IMR-90 (cell line): ENCODE measurements at regions not wholly inside any gene's neighbourhood (a gene's known extent, or its start where the extent isn't known, plus 50 kb on each side); places are given as distances from the start of the nearest gene placed in this dataset.

Experiments
- CEBPB ChIP-seq: IDR thresholded peaks from 2 replicates; pipeline ENCODE4 v1.6.1; 2012; ENCODE audit warnings: low read depth, low read length, improper control_type of control experiment
- FOS ChIP-seq: fragments of 150-350 bp; IDR thresholded peaks from 2 replicates; pipeline ENCODE4 v1.6.1; 2016; ENCODE audit warnings: low read depth, low read length
- TF ChIP-seq, protein P1 (sequence below): conservative IDR thresholded peaks from 2 replicates; pipeline ENCODE4 v1.5.1; 2012; ENCODE audit warnings: mild to moderate bottlenecking, low read depth, low read length, improper control_type of control experiment

DNA sequence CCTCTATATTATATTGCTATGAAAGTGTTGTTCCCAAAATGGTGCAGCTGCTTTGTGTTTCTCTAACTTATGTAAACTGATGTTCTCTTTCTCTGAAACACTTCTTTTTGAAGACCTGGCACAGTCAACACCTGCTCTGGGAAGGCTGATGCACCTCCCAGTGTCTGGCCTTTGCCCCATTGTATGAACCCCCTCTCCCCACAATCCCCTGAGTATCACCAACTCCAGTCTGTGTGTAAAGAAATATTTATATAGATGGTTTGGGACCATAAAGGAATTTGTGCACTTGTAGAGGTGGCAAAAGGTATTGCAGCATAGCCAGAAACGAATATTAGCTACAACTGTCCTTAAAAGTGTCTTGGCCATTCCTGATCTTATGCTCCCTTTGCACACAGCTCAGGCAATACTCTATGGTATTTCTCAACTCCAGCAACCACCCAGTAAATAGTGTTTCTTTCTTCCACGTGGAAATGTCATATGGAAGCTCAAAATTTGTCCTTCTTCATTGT, 365.2 kb upstream of the DDI1 start:
- TF ChIP-seq, protein P1, sequence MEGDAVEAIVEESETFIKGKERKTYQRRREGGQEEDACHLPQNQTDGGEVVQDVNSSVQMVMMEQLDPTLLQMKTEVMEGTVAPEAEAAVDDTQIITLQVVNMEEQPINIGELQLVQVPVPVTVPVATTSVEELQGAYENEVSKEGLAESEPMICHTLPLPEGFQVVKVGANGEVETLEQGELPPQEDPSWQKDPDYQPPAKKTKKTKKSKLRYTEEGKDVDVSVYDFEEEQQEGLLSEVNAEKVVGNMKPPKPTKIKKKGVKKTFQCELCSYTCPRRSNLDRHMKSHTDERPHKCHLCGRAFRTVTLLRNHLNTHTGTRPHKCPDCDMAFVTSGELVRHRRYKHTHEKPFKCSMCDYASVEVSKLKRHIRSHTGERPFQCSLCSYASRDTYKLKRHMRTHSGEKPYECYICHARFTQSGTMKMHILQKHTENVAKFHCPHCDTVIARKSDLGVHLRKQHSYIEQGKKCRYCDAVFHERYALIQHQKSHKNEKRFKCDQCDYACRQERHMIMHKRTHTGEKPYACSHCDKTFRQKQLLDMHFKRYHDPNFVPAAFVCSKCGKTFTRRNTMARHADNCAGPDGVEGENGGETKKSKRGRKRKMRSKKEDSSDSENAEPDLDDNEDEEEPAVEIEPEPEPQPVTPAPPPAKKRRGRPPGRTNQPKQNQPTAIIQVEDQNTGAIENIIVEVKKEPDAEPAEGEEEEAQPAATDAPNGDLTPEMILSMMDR: no peak
- TF ChIP-seq FOS (no peak), CEBPB (no peak)
